ENCODE measurements at regions not wholly inside any gene's neighbourhood (a gene's known extent, or its start where the extent isn't known, plus 50 kb on each side); places are given as distances from the start of the nearest gene placed in this dataset.
"Not testable (repeated sequence)": the region's sequence is repeated elsewhere in the genome, so short reads cannot be mapped to it uniquely, and the experiment has no call there.

DNA sequence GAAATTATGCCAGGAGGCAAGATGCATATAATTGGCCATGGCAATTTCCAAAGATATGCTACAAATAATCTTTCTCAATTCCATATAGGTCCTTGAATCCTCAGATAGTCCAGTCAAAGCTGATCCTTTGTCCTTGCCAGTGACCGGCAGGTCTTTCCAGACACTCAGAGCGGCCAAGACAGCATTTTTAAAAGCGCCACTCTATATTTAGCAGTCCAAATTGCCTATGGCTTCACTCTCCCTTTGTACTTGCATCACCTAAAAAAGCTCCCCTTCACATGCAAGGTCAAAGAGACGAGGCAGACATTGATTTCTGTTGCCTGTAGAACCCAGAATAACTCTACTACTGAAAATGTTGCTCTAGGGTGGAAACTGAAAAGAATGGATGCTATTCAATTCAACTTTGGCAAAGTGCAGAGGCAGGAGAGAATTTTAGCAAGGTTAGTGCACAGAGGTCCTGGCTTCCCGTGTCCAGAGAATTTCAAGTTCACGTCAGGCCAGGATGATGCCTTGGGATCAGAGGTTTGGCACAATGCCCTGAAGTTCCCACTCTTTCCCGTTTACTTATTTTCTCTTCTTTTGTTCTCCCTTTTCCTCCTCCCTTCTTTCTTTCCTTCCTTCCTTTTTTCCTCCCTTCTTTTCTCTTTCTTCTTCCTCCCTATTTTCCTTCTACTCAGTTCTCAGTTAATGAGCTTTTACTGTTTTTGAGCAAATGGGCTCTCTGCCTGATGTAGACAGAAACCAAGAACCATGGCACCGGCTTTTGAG is 108.5 kb downstream of the KCNK1 start:
- Histone ChIP-seq H3K36me3 (no peaks in the 10 kb centered on the region), H3K27ac (no peak overlapping the region), H3K4me1 (no peaks in the 10 kb centered on the region), H3K27me3 (no peaks in the 10 kb centered on the region), H3K9me3 (no peaks in the 10 kb centered on the region), H3K4me3 (no peak overlapping the region)
- TF ChIP-seq, protein P1, sequence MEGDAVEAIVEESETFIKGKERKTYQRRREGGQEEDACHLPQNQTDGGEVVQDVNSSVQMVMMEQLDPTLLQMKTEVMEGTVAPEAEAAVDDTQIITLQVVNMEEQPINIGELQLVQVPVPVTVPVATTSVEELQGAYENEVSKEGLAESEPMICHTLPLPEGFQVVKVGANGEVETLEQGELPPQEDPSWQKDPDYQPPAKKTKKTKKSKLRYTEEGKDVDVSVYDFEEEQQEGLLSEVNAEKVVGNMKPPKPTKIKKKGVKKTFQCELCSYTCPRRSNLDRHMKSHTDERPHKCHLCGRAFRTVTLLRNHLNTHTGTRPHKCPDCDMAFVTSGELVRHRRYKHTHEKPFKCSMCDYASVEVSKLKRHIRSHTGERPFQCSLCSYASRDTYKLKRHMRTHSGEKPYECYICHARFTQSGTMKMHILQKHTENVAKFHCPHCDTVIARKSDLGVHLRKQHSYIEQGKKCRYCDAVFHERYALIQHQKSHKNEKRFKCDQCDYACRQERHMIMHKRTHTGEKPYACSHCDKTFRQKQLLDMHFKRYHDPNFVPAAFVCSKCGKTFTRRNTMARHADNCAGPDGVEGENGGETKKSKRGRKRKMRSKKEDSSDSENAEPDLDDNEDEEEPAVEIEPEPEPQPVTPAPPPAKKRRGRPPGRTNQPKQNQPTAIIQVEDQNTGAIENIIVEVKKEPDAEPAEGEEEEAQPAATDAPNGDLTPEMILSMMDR (IDR thresholded peaks at IDR 0.05): no peak
- TF ChIP-seq POLR2AphosphoS5 (IDR thresholded peaks at IDR 0.05): no peak
- no peak for TF ChIP-seq EP300 (IDR thresholded peaks at IDR 0.05)
- no peak for TF ChIP-seq POLR2A (IDR thresholded peaks at IDR 0.05)
- WGBS: 70% methylated on average over 8 of the region's 8 CpGs
- DNase-seq (ENCODE audit: low spot score in 2 of 2): no peak

DNA sequence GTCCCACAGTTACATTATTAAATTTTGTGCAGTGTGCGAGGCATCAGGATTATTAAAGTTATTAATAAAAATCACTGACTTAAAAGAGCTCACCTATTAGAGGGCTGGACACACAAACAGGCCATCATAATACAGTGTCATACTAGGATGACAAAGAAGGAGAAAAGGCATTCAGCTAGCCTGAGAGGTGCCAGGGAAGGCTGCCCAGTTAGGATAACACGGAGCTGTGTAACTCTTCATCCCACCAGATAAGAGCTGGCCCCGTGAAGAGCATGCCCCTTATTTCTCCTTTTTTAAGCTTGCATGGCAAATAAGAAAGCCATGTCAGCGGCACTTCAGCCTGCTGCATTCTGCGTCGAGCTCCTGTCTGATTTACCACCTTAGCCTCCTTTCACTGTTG is 109.5 kb downstream of the KCNK1 start:
- TF ChIP-seq, protein P1 (IDR thresholded peaks at IDR 0.05): no peak
- TF ChIP-seq POLR2AphosphoS5 (IDR thresholded peaks at IDR 0.05) (no peak), EP300 (IDR thresholded peaks at IDR 0.05) (no peak), POLR2A (IDR thresholded peaks at IDR 0.05) (no peak)
- Histone ChIP-seq H3K4me3 (no peak overlapping the region), H3K4me1 (no peaks in the 10 kb centered on the region), H3K9me3 (no peaks in the 10 kb centered on the region), H3K27me3 (no peaks in the 10 kb centered on the region), H3K36me3 (no peaks in the 10 kb centered on the region), H3K27ac (no peak overlapping the region)
- DNase-seq (ENCODE audit: low spot score in 2 of 2): no peak
- WGBS: 93% methylated on average over 6 of the region's 6 CpGs

DNA sequence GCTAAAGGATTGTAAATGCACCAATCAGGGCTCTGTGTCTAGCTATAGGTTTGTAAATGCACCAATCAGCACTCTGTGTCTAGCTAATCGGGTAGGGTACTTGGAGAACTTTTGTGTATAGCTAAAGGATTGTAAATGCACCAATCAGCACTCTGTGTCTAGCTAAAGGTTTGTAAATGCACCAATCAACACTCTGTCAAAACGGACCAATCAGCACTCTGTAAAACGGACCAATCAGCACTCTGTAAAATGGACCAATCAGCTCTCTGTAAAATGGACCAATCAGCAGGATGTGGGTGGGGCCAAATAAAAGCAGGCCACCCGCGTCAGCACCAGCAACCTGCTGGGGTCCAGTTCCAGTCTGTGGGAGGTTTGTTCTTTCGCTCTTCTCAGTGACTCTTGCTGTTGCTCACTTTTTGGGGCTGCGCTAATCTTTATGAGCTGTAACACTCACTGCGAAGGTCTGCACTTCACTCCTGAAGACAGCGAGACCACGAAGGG is 110.3 kb downstream of the KCNK1 start:
- H3K4me1 ChIP-seq; H3K36me3 ChIP-seq; H3K27ac ChIP-seq; DNase-seq (ENCODE audit: low spot score in 2 of 2); H3K9me3 ChIP-seq; H3K27me3 ChIP-seq; H3K4me3 ChIP-seq: not testable (repeated sequence)
- 96% methylated on average over 9 of the region's 10 CpGs for WGBS

DNA sequence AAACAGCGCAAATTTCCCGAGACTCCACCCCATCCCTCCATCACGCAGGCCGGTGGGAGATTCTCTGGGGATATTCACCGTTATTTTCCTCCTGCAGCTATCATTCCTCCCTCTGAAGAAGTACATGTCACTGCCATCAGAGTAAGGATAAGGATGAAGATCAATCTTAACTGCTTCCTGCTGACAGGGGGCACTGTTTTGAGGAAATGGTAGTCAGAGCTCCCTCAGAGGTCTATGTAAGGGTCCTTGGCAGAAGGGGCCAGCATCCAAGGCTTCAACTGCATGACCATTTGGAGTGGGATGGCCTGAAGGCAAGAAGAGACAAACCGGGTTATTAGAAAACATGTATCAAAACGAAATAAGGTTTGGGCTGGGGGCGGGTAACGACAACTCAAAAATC is 111.5 kb downstream of the KCNK1 start:
- Histone ChIP-seq H3K27ac (no peak overlapping the region), H3K4me1 (no peaks in the 10 kb centered on the region), H3K36me3 (no peaks in the 10 kb centered on the region), H3K4me3 (no peak overlapping the region), H3K27me3 (no peaks in the 10 kb centered on the region), H3K9me3 (no peaks in the 10 kb centered on the region)
- TF ChIP-seq POLR2A (IDR thresholded peaks at IDR 0.05) (no peak), POLR2AphosphoS5 (IDR thresholded peaks at IDR 0.05) (no peak), EP300 (IDR thresholded peaks at IDR 0.05) (no peak)
- TF ChIP-seq, protein P1 (IDR thresholded peaks at IDR 0.05): no peak
- 88% methylated on average over 9 of the region's 9 CpGs for WGBS
- no peak for DNase-seq (ENCODE audit: low spot score in 2 of 2)

DNA sequence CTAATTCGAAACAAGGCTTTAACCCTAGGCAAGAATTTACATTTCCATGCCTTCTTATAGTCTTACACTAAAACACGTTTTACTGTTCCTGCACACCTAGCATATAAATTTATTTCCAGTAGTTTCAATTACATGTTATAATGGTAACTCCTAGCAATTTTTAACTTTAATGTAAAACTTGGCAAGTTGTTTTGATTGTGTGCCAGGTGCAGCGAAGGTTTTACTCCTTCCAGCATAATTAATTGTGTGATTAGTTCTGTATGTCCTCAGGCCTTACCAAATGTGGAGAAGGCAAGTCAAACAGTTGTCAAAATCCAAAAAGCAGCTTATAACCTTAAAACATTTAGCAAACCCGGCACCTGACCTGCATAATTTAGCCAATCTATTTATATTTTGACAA is 114.8 kb downstream of the KCNK1 start:
- no peak overlapping the region for H3K4me3 ChIP-seq
- no peaks in the 10 kb centered on the region for H3K27me3 ChIP-seq
- no peaks in the 10 kb centered on the region for H3K36me3 ChIP-seq
- DNase-seq (ENCODE audit: low spot score in 2 of 2): no peak
- H3K9me3 ChIP-seq: no peaks in the 10 kb centered on the region
- no peaks in the 10 kb centered on the region for H3K4me1 ChIP-seq
- TF ChIP-seq POLR2AphosphoS5 (IDR thresholded peaks at IDR 0.05) (no peak), EP300 (IDR thresholded peaks at IDR 0.05) (no peak), POLR2A (IDR thresholded peaks at IDR 0.05) (no peak)
- TF ChIP-seq, protein P1 (IDR thresholded peaks at IDR 0.05): no peak
- 53% methylated on average over 4 of the region's 4 CpGs for WGBS
- no peak overlapping the region for H3K27ac ChIP-seq

Measured in suprapubic skin (tissue), 4 donors.